RWPE2 (cell line): ENCODE measurements at regions not wholly inside any gene's neighbourhood (a gene's known extent, or its start where the extent isn't known, plus 50 kb on each side); places are given as distances from the start of the nearest gene placed in this dataset.
A peak's percentile ranks its signal among the peaks of the same experiment; 100 is the strongest.
"Not testable (repeated sequence)": the region's sequence is repeated elsewhere in the genome, so short reads cannot be mapped to it uniquely, and the experiment has no call there.

Experiments used
- ATAC-seq: fragments of 200-7000 bp; cut with Tn5 transposase; 3 replicates; pipeline ENCODE4 v1.9.1; 2021; ENCODE audit warnings: low read depth
- DNase-seq: peaks from one replicate; pipeline ENCODE4 v3.0.0-alpha.2; 2020; ENCODE audit warnings: low spot score
- H3K27ac ChIP-seq: fragments of 450-650 bp; 2 replicates; pipeline ENCODE4 v1.5.1; 2017; ENCODE audit warnings: mild to moderate bottlenecking; ENCODE audit not compliant: poor library complexity, severe bottlenecking
- H3K27me3 ChIP-seq: fragments of 250-450 bp; sonication (Bioruptor Pico); 2 replicates; pipeline ENCODE4 v1.5.1; 2021; ENCODE audit warnings: mild to moderate bottlenecking, moderate library complexity; ENCODE audit not compliant: insufficient read depth, poor library complexity, severe bottlenecking
- H3K36me3 ChIP-seq: fragments of 250-450 bp; sonication (Bioruptor Pico); 2 replicates; pipeline ENCODE4 v1.5.1; 2020; ENCODE audit warnings: low read depth, mild to moderate bottlenecking, moderate library complexity
- H3K4me1 ChIP-seq: fragments of 250-450 bp; sonication (Bioruptor Pico); 2 replicates; pipeline ENCODE4 v1.5.1; 2021; ENCODE audit warnings: mild to moderate bottlenecking, moderate library complexity; ENCODE audit not compliant: insufficient read depth, poor library complexity, severe bottlenecking
- H3K4me3 ChIP-seq: fragments of 250-450 bp; sonication (Bioruptor Pico); 2 replicates; pipeline ENCODE4 v1.5.1; 2021; ENCODE audit warnings: mild to moderate bottlenecking, moderate library complexity; ENCODE audit not compliant: severe bottlenecking
- H3K9me3 ChIP-seq: fragments of 250-450 bp; sonication (Bioruptor Pico); 2 replicates; pipeline ENCODE4 v1.5.1; 2021; ENCODE audit warnings: mild to moderate bottlenecking, moderate library complexity; ENCODE audit not compliant: severe bottlenecking
- TF ChIP-seq, protein P1 (sequence below): fragments of 450-650 bp; IDR thresholded peaks from one replicate; pipeline ENCODE4 v1.5.1; 2017; ENCODE audit warnings: mild to moderate bottlenecking, moderate library complexity; ENCODE audit not compliant: poor library complexity, severe bottlenecking

DNA sequence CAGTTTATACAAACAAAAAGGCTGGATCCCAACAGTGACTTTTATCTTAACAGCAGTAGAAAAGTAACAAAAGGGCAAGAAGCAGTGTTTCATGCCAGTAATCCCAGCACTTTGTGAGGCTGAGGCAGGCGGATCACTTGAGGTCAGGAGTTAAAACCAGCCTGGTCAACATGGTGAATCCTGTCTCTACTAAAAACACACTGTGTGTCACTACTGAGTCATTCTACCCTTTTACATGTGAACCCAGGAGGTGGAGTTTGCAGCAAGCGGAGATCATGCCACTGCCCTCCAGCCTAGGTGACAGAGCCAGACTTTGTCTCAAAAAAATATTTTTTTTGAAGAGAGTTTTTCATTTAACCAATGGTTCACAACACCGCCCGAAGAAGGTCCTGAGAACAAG is 395.6 kb upstream of the USP9Y start:
- DNase-seq, result no peak
- ATAC-seq, result peak; percentile 62; the same call in 2 of the 3 replicates
- Histone ChIP-seq H3K9me3 (no peaks in the 10 kb centered on the region), H3K36me3 (no peaks in the 10 kb centered on the region), H3K4me3 (no peak overlapping the region), H3K4me1 (peaks cover 2% of the 10 kb centered on the region), H3K27me3 (no peaks in the 10 kb centered on the region), H3K27ac (no peak overlapping the region)
- TF ChIP-seq, protein P1, sequence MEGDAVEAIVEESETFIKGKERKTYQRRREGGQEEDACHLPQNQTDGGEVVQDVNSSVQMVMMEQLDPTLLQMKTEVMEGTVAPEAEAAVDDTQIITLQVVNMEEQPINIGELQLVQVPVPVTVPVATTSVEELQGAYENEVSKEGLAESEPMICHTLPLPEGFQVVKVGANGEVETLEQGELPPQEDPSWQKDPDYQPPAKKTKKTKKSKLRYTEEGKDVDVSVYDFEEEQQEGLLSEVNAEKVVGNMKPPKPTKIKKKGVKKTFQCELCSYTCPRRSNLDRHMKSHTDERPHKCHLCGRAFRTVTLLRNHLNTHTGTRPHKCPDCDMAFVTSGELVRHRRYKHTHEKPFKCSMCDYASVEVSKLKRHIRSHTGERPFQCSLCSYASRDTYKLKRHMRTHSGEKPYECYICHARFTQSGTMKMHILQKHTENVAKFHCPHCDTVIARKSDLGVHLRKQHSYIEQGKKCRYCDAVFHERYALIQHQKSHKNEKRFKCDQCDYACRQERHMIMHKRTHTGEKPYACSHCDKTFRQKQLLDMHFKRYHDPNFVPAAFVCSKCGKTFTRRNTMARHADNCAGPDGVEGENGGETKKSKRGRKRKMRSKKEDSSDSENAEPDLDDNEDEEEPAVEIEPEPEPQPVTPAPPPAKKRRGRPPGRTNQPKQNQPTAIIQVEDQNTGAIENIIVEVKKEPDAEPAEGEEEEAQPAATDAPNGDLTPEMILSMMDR, result no peak

DNA sequence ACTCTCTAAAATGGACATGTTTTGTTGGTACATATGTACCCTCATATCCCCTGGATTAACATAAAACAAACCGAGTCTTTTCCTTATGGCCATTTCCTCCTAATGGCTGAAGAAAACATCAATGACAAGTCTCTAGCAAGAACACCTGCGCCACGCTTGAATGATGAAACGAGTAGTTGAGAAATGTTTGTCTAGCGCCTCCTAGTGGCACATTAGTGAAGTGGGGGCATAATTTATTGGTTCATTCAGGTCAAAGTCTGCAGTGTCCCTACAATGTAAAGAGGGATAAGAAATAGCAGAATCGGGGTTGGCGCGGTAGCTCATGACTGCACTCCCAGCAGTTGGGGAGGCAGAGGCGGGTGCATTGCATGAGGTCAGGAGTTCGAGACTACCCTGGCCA is 391.8 kb upstream of the USP9Y start:
- H3K4me1 ChIP-seq, result peaks cover 4% of the 10 kb centered on the region
- DNase-seq (no peak), ATAC-seq (no peak)
- H3K27ac ChIP-seq, result no peak overlapping the region
- no peaks in the 10 kb centered on the region for H3K9me3 ChIP-seq
- no peak overlapping the region for H3K4me3 ChIP-seq
- TF ChIP-seq, protein P1, result peak; percentile 26
- H3K27me3 ChIP-seq, result no peaks in the 10 kb centered on the region
- H3K36me3 ChIP-seq, result no peaks in the 10 kb centered on the region

GRCh38 chrY:12310832-12311231 is 390.2 kb upstream of the USP9Y start:
- no peak overlapping the region for H3K4me3 ChIP-seq
- no peaks in the 10 kb centered on the region for H3K27me3 ChIP-seq
- DNase-seq, result no peak
- TF ChIP-seq, protein P1, result no peak
- no peak overlapping the region for H3K27ac ChIP-seq
- ATAC-seq, result no peak
- no peaks in the 10 kb centered on the region for H3K9me3 ChIP-seq
- peaks cover 2% of the 10 kb centered on the region for H3K4me1 ChIP-seq
- no peaks in the 10 kb centered on the region for H3K36me3 ChIP-seq

DNA sequence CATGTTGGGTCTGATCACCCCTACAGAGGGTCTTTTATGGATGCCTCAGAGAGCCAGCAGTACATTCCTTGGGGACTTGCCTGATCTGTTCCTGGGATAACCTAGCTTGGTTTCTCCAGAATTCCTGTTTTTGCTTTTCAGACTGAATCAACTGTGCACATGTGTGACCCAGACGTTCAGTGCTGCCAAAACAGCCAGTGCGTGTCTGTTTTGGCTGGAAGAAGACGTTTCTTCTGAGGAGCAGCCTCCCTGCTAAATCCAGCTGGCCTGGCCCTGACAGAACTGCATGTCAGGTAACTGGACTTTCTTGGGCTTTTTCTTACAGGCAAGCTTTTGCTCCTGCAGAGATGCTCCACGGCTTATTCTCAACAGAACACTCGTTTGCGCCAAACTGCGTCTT is 373.3 kb upstream of the USP9Y start:
- ATAC-seq (no peak), DNase-seq (no peak)
- TF ChIP-seq, protein P1, result no peak
- Histone ChIP-seq H3K27ac (no peak overlapping the region), H3K9me3 (no peaks in the 10 kb centered on the region), H3K4me3 (no peak overlapping the region), H3K4me1 (no peaks in the 10 kb centered on the region), H3K36me3 (no peaks in the 10 kb centered on the region), H3K27me3 (no peaks in the 10 kb centered on the region)

DNA sequence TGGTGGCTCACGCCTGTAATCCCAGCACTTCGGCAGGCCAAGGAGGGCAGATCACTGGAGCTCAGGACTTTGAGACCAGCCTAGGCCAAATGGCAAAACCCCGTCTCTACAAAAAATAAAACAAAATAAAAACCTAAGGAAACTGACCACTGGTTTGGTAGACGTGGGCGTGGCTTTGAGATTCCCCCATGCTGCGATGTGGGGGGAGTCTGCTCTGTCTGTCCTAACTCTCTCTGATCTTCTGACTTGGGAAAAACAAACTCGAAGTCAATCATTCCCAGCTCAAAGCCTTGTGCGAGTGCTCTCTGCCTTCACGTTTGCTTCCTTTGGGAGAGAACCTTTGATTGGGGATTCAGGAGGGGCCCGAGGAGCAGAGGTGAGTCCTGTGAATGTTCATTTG is 369.1 kb upstream of the USP9Y start:
- not testable (repeated sequence) for H3K27ac ChIP-seq, H3K36me3 ChIP-seq, ATAC-seq, H3K27me3 ChIP-seq, H3K4me1 ChIP-seq, H3K9me3 ChIP-seq, H3K4me3 ChIP-seq, DNase-seq
